ENCODE measurements at regions not wholly inside any gene's neighbourhood (a gene's known extent, or its start where the extent isn't known, plus 50 kb on each side); places are given as distances from the start of the nearest gene placed in this dataset.

DNA sequence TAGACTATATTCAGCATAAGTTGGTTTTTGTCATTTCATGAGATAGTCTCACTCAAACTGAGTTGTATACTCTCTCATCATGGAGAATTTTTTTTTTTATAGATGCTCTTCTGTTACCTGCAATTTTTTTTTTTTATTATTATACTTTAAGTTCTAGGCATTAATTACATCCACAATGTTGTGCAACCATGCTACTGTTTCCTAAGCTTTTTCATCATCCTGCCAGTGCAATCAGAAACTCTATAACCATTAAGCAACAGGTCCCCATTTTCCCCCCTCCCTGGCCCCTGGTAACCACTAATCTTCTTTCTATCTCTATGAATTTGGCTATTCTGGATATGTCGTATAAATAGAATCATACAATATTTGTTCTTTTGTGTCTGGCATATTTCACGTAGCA is 321.6 kb downstream of the STIM2 start:
- no peak for DNase-seq (ENCODE audit: low read depth, low spot score)

DNA sequence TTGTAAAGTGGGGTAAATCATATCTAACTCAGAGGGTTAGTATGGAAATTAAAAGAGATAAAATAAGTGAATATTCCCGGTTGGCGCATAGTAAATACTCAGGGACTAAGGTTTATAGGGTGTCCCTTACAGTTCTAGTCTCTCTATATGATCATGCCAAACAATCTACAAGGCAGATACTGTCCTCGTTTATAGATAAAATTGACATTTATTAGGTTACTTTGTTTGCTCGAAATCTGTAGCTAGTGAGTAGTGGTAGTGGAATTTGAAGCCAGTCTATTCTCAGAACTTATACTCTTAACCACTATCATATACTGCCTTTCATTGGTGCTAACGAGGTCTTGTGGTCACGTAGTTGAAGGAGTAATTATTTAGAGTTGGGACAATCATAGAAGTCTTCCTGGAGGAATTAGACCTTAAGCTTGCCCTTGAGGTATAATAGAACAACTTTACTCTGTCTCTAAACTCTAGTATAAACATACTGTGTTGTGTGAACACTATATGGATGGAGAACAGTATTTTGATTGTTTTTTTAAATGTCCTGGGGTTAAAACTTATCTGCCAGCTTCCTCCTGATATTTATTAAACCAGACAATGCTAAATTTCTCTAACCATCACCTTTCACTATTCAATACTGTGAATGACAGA is 324.0 kb downstream of the STIM2 start:
- DNase-seq (ENCODE audit: low read depth, low spot score): no peak

DNA sequence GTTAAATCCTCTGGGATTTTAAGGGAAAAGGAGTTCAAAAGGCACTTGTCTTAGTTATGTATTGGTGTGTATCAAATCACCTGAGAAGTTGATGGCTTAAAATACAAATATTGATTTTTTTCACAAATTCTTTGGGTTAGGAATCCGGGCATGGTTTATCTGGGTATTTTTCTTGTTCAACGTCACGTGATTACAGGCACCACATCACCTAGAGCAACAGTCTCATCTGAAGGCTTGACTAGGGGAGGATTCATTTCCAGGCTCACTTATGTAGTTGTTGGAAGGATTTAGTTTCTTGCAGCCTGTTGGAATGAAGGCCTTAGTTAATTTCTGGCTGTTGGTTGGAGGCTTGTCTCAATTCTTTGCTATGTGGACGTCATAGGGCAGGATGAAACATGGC is 326.1 kb downstream of the STIM2 start:
- no peak for DNase-seq (ENCODE audit: low read depth, low spot score)

DNA sequence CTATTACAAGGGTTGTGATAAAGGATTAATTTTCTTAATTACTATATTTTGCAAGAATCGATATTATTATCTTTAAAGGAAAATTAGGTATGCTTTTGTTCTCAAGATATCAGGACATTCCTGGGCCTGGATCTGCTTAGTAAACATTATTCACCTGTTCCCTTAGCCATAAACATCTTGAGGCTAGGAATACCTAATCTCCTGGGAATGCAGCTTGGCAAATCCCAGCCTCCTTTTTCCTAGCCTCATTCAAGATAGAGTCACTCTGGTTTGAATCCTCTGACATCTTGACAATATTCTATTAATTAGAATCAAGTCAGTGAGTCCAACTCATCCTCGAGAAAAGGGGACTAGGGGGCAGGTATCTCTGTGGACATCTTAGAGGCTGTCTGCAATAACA is 327.1 kb downstream of the STIM2 start:
- no peak for DNase-seq (ENCODE audit: low read depth, low spot score)

DNA sequence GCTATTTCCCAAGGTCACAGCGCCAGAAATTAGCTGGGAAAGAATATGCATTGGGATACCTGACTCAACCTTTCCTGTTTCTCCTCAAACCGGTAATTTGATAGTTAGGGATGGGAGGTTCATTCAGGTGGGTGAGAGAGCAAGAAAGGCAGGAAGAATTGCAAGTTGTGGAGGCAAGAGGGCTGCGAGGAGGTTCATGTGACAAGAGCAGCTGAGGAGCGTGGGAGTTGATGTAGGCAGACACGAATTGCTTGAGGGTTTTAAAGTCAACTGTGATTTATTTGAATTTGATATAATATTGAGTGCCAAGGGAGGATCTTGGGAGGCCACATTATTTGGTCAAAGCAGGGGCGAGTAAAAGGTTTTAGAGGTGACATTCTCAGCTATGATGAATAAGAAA is 329.0 kb downstream of the STIM2 start:
- DNase-seq (ENCODE audit: low read depth, low spot score): no peak

DNA sequence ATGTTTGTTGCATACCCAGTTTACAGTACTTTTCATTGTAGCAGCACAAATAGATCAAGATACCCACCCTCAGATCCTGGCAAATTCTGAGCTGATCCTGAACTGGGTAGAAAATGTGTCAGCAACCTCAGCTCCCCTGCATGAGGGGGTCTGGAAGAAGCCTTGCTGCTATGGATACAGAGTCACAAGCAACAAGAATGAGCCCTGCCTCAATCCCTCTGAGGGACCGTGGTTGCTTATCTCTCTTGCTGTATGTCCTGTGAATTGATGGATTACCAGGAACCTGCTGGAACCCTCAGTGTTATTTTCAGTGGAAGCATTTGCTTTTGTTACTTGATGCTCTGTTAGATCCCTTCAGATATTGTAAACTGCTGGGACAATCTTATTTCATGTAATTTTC is 331.0 kb downstream of the STIM2 start:
- DNase-seq (ENCODE audit: low read depth, low spot score): no peak

DNA sequence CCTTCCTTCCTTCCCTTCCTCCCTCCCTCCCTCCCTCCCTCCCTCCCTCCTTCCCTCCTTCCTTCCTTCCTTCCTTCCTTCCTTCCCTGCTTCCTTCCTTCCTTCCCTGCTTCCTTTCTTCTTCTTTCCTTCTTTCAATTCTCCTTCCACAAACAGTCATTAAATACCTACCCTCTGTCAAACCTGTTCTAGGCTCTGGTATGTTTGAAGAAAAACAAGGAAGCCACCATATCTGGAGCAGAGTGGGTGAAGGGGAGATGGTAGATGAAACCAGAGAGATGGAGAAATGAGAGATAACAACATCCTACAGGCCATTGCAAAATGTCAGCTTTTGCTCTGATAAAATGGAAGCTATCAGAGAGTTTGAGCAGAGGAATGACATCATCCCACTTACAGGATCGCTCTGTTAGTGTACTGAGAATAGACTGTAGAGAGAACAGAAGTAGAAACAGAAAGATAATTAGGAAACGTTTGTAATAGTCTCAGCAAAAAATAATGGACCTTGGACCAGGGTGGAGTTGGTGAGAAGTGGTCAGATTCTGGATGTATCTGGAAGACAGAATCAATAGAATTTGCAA is 334.0 kb downstream of the STIM2 start:
- no peak for DNase-seq (ENCODE audit: low read depth, low spot score)

DNA sequence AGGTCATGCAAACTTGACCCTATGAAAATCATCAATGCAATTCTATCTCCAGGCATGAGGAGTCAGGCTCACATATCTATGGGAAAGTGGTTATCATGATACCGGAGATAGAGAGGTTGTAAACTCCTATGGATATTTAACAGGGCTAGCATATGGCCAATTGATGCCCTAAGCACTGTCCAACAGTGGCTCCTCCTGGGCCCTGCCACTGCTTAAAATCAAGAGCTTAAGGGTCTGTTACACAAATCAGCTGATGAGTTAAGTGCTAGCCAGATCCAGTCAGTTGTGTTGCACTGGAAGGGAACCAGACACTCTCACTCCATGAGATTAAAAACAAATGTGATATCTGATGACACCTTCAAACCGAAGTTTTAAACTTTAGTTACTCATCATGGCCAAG is 337.6 kb downstream of the STIM2 start:
- DNase-seq (ENCODE audit: low read depth, low spot score): no peak

DNA sequence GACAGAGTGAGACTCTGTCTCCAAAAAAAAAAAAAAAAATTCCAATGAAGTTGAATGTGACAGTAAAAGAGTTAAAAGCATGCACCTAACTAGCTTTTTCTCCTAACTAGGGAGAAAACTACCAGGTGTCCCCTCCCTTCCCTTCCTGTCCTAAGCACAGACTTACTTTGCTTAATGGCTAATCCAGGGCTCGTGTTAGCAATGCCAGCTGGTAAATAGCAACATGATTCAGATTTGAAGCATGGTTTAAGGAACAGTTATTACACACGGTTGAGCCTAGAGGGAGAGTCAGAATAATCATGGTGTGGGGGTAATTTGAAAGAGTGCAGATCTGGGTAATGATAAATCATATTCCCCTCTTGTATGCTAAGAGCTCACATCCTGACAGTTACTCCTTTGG is 338.3 kb downstream of the STIM2 start:
- no peak for DNase-seq (ENCODE audit: low read depth, low spot score)

DNA sequence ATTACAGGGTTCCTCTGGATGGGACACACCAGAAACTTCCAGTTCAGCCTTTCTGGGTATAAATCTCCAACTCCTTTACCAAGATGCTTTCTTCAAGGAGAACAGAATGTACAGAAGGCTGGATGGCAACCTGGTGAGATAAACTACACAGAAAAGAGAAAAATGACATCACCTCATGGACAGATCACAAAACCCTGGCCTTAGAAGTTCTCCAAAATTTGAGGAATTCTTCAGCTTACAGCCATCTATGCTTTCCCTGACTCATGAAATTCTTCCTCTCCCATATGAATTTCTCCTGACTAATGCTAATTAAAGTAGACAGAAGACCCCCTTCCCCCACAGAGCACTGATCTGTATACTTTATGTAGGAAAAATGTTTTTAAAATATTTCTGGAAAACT is 345.4 kb downstream of the STIM2 start:
- no peak for DNase-seq (ENCODE audit: low read depth, low spot score)

DNA sequence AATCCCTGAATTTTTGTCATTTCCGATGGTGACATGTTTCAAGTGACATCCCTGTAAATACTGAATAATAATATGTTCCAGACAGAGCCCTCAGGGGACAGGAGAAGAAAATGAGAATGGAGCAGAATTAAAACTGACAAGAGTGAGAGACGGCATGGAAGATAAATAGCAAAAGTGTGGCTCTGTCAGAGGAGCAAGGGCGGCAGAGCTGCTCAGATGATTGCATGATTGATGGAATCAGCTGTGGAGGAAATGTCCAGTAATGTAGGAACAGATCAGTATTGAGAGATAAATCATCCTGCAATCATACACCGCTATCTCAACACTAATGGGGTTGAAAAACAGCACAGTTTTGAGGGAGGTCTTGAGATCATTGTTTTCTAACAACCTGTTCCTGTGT is 350.3 kb downstream of the STIM2 start:
- DNase-seq (ENCODE audit: low read depth, low spot score): no peak

DNA sequence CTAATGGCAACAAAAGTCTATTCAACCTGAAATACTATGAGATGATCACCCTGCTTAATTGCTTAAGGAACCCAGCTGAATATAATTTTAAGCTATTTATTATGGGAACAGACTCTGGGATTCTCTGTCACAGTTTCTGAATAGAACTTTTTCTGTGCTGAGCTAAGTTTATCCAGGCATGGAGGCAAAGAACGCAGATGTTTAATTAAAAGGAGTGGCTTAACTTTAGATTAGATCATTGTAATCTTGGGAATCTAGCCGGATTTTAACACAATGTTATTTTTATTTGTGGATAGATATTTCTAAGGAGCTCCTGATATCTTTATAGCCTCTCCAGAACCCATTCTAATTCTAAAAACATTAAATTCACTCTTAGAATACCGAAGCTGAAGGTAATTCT is 353.4 kb downstream of the STIM2 start:
- no peak for DNase-seq (ENCODE audit: low read depth, low spot score)

DNA sequence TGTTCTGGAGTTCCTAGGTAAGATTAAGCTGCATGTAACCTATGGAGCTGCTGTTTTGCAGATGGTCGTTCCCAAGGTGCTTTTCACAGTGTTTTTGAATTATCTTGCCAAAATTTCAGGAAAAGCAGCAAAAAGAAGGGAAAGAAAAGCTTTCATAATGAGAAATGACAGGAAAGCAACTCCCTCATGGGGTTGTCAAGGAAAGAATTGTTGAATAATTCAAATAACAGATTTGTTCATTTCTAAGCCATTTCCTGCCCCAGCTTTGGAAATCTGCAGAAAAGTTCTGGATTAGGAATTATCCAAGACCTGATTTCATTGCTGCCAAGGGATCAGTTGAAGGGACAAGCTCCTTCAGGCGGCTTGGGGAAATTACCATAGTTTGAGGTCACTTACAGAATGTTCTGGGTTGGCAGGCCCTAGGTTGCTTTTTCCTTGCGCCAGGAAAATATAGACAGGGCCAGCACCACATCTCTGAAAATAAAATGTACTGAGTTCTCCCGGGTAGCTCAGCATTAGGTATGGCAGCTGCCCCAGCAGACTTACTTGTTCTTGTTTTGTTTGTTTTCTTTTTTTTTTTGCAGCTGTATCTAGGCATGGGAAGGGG is 354.7 kb downstream of the STIM2 start:
- DNase-seq (ENCODE audit: low read depth, low spot score): no peak

DNA sequence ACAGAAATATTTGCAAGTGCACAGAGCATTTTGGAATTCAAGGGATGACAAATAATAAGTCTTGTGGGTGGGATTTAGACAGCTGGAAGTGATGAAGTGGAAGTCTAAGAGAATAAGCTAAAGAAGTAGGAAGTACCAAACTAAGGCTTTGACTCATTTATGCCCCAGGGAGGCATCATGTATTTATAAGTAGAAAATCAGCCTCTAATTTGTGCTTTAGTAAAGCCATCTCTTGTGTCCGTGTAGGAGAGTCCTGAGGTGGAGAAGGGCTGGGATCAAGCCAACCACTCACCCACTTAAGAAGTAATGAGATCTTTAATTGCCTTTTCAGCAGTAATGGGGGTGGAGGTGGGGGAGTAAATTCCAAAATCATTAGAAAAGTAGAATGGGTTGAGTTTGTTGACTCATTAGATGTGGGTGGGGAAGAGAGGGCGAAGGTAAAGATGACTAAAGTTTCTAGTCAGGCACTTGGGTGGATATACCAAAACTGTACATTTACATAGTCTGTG is 356.7 kb downstream of the STIM2 start:
- no peak for DNase-seq (ENCODE audit: low read depth, low spot score)

DNA sequence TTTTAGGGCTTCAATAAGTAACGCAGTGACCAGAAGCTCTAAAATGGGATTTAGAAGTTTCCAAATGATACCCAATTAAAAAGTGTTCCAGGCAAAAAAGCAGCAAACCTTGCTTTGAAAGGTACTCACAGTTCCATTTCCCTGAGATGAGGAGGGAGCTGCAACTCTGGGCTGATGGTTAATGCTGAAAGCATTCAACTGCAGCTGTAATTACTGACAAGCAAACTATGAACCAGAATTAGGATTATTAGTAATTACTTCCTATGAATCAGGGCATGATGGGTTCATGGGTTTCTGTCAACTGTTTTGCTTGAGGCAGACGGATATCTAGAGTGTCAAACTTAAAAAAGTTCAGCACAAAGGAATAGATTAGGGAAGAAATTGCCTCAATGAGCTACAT is 357.4 kb downstream of the STIM2 start:
- no peak for DNase-seq (ENCODE audit: low read depth, low spot score)

DNA sequence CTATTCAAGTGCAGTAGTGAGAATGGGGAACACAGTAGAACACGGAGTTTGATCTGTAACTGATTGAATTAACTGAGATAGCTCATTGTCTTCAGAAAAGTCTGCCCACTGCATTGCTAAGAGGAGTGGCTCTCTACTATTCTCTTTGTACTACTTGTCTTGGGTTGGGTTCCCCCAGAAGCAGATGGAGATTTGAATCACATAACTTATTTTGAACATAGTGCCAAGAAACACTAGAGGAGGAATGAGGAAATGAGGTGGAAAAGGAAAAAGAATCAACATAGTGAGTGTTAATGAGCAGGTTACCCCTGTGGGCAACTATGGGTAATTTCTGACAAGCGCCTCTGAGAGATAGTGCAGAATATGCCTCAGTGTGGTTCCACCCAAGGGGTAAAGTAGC is 362.7 kb downstream of the STIM2 start:
- no peak for DNase-seq (ENCODE audit: low read depth, low spot score)

DNA sequence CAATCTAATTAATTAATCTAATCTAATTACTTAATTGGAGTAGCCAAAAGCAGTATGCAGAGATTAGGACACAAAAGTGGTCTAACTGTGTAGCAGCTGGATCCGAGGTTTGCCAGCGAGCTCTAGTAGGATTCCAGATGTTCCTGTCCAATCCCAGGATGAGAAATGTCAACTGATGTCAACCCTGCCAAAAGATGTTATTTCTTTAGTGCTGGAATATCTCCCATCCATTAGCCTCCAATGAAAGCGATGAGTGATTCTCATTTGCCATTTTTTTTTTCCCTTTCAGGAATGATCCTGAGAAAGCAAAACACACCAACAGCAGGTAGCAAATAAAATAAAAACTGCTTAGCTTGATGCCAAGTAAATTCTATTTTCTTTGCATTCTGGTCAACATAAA is 372.9 kb downstream of the STIM2 start:
- DNase-seq (ENCODE audit: low read depth, low spot score): no peak

DNA sequence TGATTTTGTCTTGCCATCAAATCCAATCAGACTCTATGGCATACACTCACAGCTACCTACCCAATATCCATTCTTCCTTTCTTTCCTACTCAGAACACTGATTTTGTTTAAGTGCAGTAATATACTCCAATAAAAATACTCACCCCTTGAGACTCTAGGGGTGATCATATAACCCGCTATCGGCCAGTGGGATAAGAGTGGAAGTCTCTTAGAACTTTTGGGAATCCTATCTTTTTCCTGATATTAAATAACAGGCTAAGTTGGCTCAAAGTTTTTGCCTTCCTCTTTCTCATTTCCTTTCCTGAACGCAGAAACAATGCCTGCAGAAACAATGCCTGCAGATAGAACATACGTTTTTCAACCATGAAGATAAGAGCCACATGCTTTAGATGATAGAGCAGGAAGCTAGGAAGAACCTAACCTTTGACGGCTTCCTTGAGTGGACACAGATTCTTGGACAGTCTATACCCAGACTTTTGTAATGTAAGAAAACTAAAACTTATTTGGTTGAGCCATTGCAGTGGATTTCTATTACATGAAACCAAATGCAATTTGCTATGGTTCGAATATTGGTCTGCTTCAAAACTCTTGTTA is 373.8 kb downstream of the STIM2 start:
- DNase-seq (ENCODE audit: low read depth, low spot score): no peak

DNA sequence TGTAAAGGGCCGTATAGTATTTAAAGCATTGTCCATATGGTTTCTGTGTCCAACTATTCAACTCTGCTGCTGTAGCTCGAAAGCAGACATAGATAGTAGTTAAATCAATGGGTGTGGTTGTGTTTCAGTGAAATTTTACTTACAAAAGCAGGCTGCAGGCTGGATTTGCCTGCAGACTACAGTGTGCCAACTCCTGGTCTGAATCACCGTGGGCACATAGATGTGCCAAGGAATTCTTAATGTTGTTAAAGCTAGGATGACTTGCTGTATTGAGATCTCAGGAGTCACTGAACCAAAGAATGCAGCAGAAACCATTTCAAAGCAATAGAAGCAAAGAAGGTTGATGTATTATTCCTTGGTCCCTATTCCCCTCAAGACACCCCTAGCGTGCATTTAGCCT is 379.0 kb downstream of the STIM2 start:
- no peak for DNase-seq (ENCODE audit: low read depth, low spot score)

DNA sequence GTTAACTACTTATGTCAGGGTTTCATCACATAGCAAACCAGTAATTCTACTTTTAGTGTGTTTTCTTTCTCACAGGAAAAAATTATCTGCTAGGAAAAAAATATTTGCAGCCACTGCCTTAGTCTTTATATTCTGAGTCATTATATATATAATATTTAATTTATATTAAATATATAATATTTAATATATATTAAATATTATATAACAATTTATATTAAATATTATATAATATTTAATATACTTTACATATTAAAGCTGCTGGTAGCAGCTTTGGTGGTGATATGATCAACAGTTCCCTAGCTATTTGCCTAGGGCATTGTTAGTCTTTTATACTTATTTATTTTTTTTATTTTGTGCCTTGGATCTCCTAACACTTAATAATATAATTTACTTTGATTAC is 381.6 kb downstream of the STIM2 start:
- DNase-seq (ENCODE audit: low read depth, low spot score): no peak

DNA sequence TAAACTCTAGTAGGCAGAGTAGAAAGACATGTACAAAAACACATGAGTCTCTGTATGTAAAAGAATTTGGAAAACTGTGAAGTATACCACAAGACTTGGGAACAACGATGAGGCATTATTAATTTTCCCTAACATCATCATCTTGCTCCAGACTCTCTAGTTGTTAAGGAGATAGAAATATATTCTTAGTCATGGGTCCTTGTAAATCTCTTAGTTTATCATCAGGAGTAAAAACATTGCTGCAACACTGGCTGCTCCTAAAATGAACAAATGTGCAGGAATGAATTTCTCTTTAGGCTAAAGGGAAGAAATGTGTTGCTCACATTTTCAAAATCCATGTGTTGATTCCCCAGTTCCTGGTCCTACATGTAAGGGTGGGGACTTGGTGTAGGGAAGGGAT is 384.6 kb downstream of the STIM2 start:
- no peak for DNase-seq (ENCODE audit: low read depth, low spot score)

DNA sequence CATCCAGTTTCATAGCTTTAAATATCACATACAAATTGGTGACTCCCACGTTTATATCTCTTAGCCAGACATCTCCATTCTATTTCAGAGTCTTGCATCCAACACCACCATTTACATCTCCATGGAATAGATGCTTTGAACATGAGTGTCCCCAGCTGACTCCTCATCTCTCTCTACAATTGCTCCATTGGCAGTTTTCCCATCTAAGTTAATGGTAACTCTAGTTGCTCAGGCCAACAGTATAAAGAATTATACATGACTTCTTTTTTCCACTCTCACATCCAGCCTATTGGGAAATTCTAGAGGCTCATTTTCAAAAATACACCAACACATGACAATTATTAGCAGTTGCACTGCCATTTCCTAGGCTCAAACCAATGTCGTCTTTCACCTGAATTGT is 388.2 kb downstream of the STIM2 start:
- DNase-seq (ENCODE audit: low read depth, low spot score): no peak

DNA sequence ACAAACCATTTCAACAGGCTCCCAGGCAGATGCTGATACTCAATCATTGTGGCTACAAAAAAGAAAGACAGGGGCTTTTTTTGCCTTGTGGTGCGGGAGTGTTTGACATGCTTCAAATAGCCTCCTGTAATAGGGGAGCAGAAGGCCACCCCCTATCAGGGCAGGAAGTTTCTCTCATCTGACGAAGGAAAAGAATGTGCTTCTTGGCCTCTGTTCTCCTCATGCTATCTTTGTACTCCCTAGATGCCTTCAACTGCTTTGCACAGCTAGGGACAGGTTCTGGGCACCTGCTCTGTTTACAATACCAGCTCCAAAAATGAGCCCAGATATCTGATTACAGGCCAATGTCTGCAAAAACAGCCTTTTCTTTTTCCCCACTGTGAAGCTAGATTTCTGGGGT is 391.1 kb downstream of the STIM2 start:
- no peak for DNase-seq (ENCODE audit: low read depth, low spot score)

Measured in pulmonary artery endothelial cell (primary cell).